Thoracic aorta (tissue), 2 donors: ENCODE measurements at regions not wholly inside any gene's neighbourhood (a gene's known extent, or its start where the extent isn't known, plus 50 kb on each side); places are given as distances from the start of the nearest gene placed in this dataset.

Experiments used
- ATAC-seq: fragments of 150-250 bp; one replicate; pipeline ENCODE4 v1.8.0; 2017; ENCODE audit warnings: low read depth; ENCODE audit not compliant: insufficient number of reproducible peaks, low FRiP score
- DNase-seq: peaks from one replicate; pipeline ENCODE4 v3.0.0-alpha.2; 2020; ENCODE audit warnings: low spot score
- H3K27ac ChIP-seq, 2 donors: fragments of 200-600 bp; sonication (generic); 1 replicate in 1 of 2; 2 replicates in 1 of 2; pipeline ENCODE4 v1.5.1; 2016; ENCODE audit warnings: mild to moderate bottlenecking in 2 of 2, moderate library complexity in 2 of 2
- H3K27me3 ChIP-seq: fragments of 200-600 bp; sonication (generic); replicated peaks from 2 replicates; pipeline ENCODE4 v1.6.0; 2016; ENCODE audit warnings: mild to moderate bottlenecking; ENCODE audit not compliant: insufficient read depth
- H3K36me3 ChIP-seq: fragments of 200-600 bp; sonication (generic); one replicate; pipeline ENCODE4 v1.5.1; 2016
- H3K4me1 ChIP-seq, 2 donors: fragments of 200-600 bp; sonication (generic); 1 replicate in 1 of 2; 2 replicates in 1 of 2; pipeline versions ENCODE4 v1.5.1 to v1.6.0; 2016; ENCODE audit warnings: low read depth in 2 of 2, mild to moderate bottlenecking in 1 of 2; ENCODE audit not compliant: control insufficient read depth in 1 of 2
- H3K4me3 ChIP-seq: fragments of 200-600 bp; sonication (generic); 2 replicates; pipeline ENCODE4 v1.5.1; 2016; ENCODE audit warnings: mild to moderate bottlenecking
- H3K9me3 ChIP-seq: fragments of 200-600 bp; sonication (generic); 2 replicates; pipeline ENCODE4 v1.5.1; 2016
- CTCF ChIP-seq: fragments of 200-600 bp; sonication (generic); IDR thresholded peaks from one replicate; pipeline ENCODE4 v1.5.1; 2019; ENCODE audit warnings: antibody characterized with exemption

GRCh38 chr6:78268591-78269452 lies 598.5 kb upstream of the IRAK1BP1 start:
- DNase-seq = no peak
- H3K9me3 ChIP-seq = no peaks in the 10 kb centered on the region

GRCh38 chr6:78300885-78301284 lies 566.5 kb upstream of the IRAK1BP1 start:
- Histone ChIP-seq H3K9me3 (no peaks in the 10 kb centered on the region), H3K4me1 (no peaks in the 10 kb centered on the region), H3K27ac (no peak overlapping the region), H3K27me3 (no peaks in the 10 kb centered on the region), H3K36me3 (no peaks in the 10 kb centered on the region), H3K4me3 (no peak overlapping the region)
- TF ChIP-seq CTCF = no peak
- ATAC-seq = no peak
- DNase-seq = no peak

More at GRCh38 chr6:78268591-78269452, 598.5 kb upstream of the IRAK1BP1 start:
- ATAC-seq = no peak
- no peaks in the 10 kb centered on the region for H3K27me3 ChIP-seq
- H3K27ac ChIP-seq = no peak overlapping the region
- TF ChIP-seq CTCF = no peak
- H3K4me1 ChIP-seq = no peaks in the 10 kb centered on the region
- H3K4me3 ChIP-seq = no peak overlapping the region
- H3K36me3 ChIP-seq = no peaks in the 10 kb centered on the region

- ATAC-seq (no peak), DNase-seq (no peak)
- Histone ChIP-seq H3K36me3 (no peaks in the 10 kb centered on the region), H3K4me3 (no peak overlapping the region), H3K4me1 (no peaks in the 10 kb centered on the region), H3K27me3 (no peaks in the 10 kb centered on the region), H3K9me3 (no peaks in the 10 kb centered on the region), H3K27ac (no peak overlapping the region)
- no peak for TF ChIP-seq CTCF
Measured at GRCh38 chr6:78302411-78302810, 564.9 kb upstream of the IRAK1BP1 start.

- Histone ChIP-seq H3K27me3 (no peaks in the 10 kb centered on the region), H3K9me3 (no peaks in the 10 kb centered on the region), H3K4me3 (no peak overlapping the region), H3K4me1 (no peaks in the 10 kb centered on the region), H3K27ac (no peak overlapping the region), H3K36me3 (no peaks in the 10 kb centered on the region)
- no peak for ATAC-seq
- no peak for TF ChIP-seq CTCF
- DNase-seq = no peak
Measured at GRCh38 chr6:78308025-78308424, 559.3 kb upstream of the IRAK1BP1 start.

- no peaks in the 10 kb centered on the region for H3K36me3 ChIP-seq
- no peak for TF ChIP-seq CTCF
- no peaks in the 10 kb centered on the region for H3K27me3 ChIP-seq
- DNase-seq = no peak
- no peak overlapping the region for H3K27ac ChIP-seq
- no peaks in the 10 kb centered on the region for H3K9me3 ChIP-seq
- H3K4me3 ChIP-seq = no peak overlapping the region
- ATAC-seq = no peak
- H3K4me1 ChIP-seq = no peaks in the 10 kb centered on the region
Measured at GRCh38 chr6:78322068-78322845, 545.1 kb upstream of the IRAK1BP1 start.
